K562 (cell line): ENCODE measurements at regions not wholly inside any gene's neighbourhood (a gene's known extent, or its start where the extent isn't known, plus 50 kb on each side); places are given as distances from the start of the nearest gene placed in this dataset.

ENCODE experiments used
- ASH1L ChIP-seq: fragments of 450-650 bp; IDR thresholded peaks from 2 replicates; pipeline ENCODE4 v1.6.1; 2018; ENCODE audit warnings: borderline replicate concordance, mild to moderate bottlenecking, low read depth; ENCODE audit not compliant: partially characterized antibody
- ZBTB8A ChIP-seq: fragments of 450-650 bp; IDR thresholded peaks from 2 replicates; pipeline ENCODE4 v1.6.1; 2018; ENCODE audit warnings: mild to moderate bottlenecking, moderate library complexity; ENCODE audit not compliant: partially characterized antibody
- ZNF134 ChIP-seq: fragments of 250-450 bp; sonication (Bioruptor Pico); conservative IDR thresholded peaks from 2 replicates; pipeline ENCODE4 v1.4.0; 2020
- ZNF224 ChIP-seq: sonication (generic); formaldehyde crosslinking; IDR thresholded peaks from 2 replicates; pipeline ENCODE4 v1.8.0; 2022; ENCODE audit warnings: mild to moderate bottlenecking, missing genetic modification reagents
- TF ChIP-seq, protein P1 (sequence below), 2 experiments: fragments of 450-650 bp; IDR thresholded peaks; 2 replicates each; pipeline ENCODE4 v1.6.1; 2016; ENCODE audit warnings: mild to moderate bottlenecking in 2 of 2, borderline replicate concordance in 1 of 2, low read depth in 1 of 2, moderate library complexity in 1 of 2
- TF ChIP-seq, protein P2 (sequence below): fragments of 450-650 bp; IDR thresholded peaks from 2 replicates; pipeline ENCODE4 v1.6.1; 2018; ENCODE audit warnings: mild to moderate bottlenecking, low read depth; ENCODE audit not compliant: partially characterized antibody
- TF ChIP-seq, protein P3 (sequence below): sonication (generic); formaldehyde crosslinking; IDR thresholded peaks from 2 replicates; pipeline ENCODE4 v1.8.0; 2023; ENCODE audit warnings: missing genetic modification reagents, mild to moderate bottlenecking, borderline replicate concordance

- TF ChIP-seq, protein P1, sequence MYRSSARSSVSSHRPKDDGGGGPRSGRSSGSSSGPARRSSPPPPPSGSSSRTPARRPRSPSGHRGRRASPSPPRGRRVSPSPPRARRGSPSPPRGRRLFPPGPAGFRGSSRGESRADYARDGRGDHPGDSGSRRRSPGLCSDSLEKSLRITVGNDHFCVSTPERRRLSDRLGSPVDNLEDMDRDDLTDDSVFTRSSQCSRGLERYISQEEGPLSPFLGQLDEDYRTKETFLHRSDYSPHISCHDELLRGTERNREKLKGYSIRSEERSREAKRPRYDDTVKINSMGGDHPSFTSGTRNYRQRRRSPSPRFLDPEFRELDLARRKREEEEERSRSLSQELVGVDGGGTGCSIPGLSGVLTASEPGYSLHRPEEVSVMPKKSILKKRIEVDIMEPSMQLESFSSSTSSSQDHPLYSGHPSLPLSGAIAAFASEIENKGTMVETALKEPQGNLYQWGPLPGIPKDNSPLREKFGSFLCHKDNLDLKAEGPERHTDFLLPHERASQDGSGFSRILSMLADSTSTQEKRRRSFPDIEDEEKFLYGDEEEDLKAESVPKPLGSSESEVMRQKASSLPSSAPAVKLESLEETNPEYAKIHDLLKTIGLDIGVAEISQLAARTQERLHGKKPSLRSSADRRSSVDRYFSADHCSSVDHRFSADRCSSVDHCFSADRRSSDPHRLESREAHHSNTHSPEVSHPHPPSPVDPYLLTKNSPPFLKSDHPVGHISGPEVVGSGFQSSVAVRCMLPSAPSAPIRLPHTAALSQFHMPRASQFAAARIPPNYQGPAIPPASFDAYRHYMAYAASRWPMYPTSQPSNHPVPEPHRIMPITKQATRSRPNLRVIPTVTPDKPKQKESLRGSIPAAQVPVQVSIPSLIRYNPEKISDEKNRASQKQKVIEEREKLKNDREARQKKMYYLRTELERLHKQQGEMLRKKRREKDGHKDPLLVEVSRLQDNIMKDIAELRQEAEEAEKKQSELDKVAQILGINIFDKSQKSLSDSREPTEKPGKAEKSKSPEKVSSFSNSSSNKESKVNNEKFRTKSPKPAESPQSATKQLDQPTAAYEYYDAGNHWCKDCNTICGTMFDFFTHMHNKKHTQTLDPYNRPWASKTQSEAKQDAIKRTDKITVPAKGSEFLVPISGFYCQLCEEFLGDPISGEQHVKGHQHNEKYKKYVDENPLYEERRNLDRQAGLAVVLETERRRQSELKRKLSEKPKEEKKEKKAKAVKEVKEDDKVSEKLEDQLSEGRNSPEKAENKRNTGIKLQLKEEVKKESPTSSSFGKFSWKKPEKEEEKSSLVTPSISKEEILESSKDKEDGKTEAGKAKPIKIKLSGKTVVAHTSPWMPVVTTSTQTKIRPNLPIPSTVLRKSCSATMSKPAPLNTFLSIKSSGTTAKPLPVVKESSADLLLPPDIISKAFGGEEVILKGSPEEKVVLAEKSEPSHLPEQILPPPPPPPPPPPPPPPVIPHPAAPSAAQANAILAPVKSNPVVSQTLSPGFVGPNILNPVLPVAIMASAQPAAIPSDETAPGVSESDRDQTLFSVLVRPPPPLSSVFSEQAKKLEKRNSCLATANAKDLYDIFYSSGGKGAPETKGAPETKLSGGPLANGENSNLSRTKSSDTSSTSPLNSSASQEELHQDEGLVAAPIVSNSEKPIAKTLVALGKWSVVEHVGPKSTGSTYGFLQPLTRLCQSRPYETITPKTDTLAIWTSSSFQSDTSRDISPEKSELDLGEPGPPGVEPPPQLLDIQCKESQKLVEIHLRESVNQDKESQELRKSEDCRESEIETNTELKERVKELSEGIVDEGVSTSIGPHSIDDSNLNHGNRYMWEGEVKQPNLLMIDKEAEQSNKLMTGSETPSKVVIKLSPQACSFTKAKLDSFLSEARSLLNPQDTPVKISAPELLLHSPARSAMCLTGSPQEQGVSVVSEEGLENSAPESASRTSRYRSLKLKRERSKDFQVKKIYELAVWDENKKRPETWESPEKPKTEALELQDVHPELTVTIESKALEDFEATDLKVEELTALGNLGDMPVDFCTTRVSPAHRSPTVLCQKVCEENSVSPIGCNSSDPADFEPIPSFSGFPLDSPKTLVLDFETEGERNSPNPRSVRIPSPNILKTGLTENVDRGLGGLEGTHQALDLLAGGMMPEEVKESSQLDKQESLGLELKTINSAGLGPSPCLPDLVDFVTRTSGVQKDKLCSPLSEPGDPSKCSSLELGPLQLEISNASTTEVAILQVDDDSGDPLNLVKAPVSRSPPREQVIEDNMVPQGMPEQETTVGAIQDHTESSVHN (IDR thresholded peaks at IDR 0.05; ENCODE audit: borderline replicate concordance in 1 of 2, low read depth in 1 of 2) = no peak
- TF ChIP-seq, protein P2, sequence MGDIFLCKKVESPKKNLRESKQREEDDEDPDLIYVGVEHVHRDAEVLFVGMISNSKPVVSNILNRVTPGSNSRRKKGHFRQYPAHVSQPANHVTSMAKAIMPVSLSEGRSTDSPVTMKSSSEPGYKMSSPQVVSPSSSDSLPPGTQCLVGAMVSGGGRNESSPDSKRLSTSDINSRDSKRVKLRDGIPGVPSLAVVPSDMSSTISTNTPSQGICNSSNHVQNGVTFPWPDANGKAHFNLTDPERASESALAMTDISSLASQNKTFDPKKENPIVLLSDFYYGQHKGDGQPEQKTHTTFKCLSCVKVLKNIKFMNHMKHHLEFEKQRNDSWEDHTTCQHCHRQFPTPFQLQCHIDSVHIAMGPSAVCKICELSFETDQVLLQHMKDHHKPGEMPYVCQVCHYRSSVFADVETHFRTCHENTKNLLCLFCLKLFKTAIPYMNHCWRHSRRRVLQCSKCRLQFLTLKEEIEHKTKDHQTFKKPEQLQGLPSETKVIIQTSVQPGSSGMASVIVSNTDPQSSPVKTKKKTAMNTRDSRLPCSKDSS = no peak
- TF ChIP-seq ZNF134 (CRISPR knock-in tag) = no peak
- TF ChIP-seq, protein P3, sequence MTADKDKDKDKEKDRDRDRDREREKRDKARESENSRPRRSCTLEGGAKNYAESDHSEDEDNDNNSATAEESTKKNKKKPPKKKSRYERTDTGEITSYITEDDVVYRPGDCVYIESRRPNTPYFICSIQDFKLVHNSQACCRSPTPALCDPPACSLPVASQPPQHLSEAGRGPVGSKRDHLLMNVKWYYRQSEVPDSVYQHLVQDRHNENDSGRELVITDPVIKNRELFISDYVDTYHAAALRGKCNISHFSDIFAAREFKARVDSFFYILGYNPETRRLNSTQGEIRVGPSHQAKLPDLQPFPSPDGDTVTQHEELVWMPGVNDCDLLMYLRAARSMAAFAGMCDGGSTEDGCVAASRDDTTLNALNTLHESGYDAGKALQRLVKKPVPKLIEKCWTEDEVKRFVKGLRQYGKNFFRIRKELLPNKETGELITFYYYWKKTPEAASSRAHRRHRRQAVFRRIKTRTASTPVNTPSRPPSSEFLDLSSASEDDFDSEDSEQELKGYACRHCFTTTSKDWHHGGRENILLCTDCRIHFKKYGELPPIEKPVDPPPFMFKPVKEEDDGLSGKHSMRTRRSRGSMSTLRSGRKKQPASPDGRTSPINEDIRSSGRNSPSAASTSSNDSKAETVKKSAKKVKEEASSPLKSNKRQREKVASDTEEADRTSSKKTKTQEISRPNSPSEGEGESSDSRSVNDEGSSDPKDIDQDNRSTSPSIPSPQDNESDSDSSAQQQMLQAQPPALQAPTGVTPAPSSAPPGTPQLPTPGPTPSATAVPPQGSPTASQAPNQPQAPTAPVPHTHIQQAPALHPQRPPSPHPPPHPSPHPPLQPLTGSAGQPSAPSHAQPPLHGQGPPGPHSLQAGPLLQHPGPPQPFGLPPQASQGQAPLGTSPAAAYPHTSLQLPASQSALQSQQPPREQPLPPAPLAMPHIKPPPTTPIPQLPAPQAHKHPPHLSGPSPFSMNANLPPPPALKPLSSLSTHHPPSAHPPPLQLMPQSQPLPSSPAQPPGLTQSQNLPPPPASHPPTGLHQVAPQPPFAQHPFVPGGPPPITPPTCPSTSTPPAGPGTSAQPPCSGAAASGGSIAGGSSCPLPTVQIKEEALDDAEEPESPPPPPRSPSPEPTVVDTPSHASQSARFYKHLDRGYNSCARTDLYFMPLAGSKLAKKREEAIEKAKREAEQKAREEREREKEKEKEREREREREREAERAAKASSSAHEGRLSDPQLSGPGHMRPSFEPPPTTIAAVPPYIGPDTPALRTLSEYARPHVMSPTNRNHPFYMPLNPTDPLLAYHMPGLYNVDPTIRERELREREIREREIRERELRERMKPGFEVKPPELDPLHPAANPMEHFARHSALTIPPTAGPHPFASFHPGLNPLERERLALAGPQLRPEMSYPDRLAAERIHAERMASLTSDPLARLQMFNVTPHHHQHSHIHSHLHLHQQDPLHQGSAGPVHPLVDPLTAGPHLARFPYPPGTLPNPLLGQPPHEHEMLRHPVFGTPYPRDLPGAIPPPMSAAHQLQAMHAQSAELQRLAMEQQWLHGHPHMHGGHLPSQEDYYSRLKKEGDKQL = no peak
- TF ChIP-seq ZNF224 = no peak
- TF ChIP-seq ZBTB8A = no peak
- TF ChIP-seq ASH1L = no peak
Observed at GRCh38 chr20:54346276-54346675, 129.1 kb upstream of the DOK5 start (continued).
